Mesodermal cell (in vitro differentiated cells): ENCODE measurements at regions not wholly inside any gene's neighbourhood (a gene's known extent, or its start where the extent isn't known, plus 50 kb on each side); places are given as distances from the start of the nearest gene placed in this dataset.

ENCODE experiments used
- H3K27ac ChIP-seq: 2 replicates; pipeline ENCODE4 v1.7.0; 2013; ENCODE audit warnings: mild to moderate bottlenecking, low read depth, low read length, moderate library complexity; ENCODE audit not compliant: severe bottlenecking
- H3K36me3 ChIP-seq: 2 replicates; pipeline ENCODE4 v1.7.1; 2013; ENCODE audit warnings: mild to moderate bottlenecking, low read length, moderate library complexity; ENCODE audit not compliant: control insufficient read depth, insufficient read depth
- H3K4me1 ChIP-seq: one replicate; pipeline ENCODE4 v1.7.1; 2013; ENCODE audit warnings: mild to moderate bottlenecking, low read length; ENCODE audit not compliant: insufficient read depth, control insufficient read depth, poor library complexity, severe bottlenecking
- H3K4me3 ChIP-seq: 2 replicates; pipeline ENCODE4 v1.7.0; 2013; ENCODE audit warnings: low read length, control low read depth, mild to moderate bottlenecking; ENCODE audit not compliant: insufficient read depth, poor library complexity, severe bottlenecking; ENCODE audit errors: extremely low read depth
- H3K9me3 ChIP-seq: 2 replicates; pipeline ENCODE4 v1.7.1; 2013; ENCODE audit warnings: mild to moderate bottlenecking, low read length, moderate library complexity; ENCODE audit not compliant: control insufficient read depth
- WGBS, 2 experiments: methylation state at CpG; one replicate each; pipeline ENCODE4 v1.1.5; 2013; ENCODE audit warnings: missing lambda C conversion rate in 2 of 2; ENCODE audit not compliant: insufficient coverage in 2 of 2; 5-methylcytosine and 5-hydroxymethylcytosine counted together

GRCh38 chr11:134802116-134802515 lies 390.1 kb upstream of the B3GAT1 start:
- Histone ChIP-seq H3K4me3 (no peak overlapping the region), H3K4me1 (peaks cover 24% of the 10 kb centered on the region), H3K36me3 (no peaks in the 10 kb centered on the region), H3K9me3 (no peaks in the 10 kb centered on the region), H3K27ac (peak overlapping the region; percentile 51)
- 18 to 24% methylated on average over 3 of the region's 6 CpGs for WGBS, 2 experiments

- Histone ChIP-seq H3K4me3 (no peak overlapping the region), H3K36me3 (no peaks in the 10 kb centered on the region), H3K9me3 (no peaks in the 10 kb centered on the region), H3K4me1 (peaks cover 24% of the 10 kb centered on the region), H3K27ac (peak overlapping the region; percentile 51)
- 22 to 36% methylated on average over 2 to 4 of the region's 5 CpGs for WGBS, 2 experiments
These were observed 389.5 kb upstream of the B3GAT1 start for GRCh38 chr11:134801570-134801969.

GRCh38 chr11:134800826-134801225 lies 388.8 kb upstream of the B3GAT1 start:
- Histone ChIP-seq H3K4me3 (no peak overlapping the region), H3K4me1 (peaks cover 24% of the 10 kb centered on the region), H3K36me3 (no peaks in the 10 kb centered on the region), H3K9me3 (no peaks in the 10 kb centered on the region), H3K27ac (no peak overlapping the region)
- 77 to 88% methylated on average over 8 to 11 of the region's 11 CpGs for WGBS, 2 experiments

GRCh38 chr11:134800130-134800529 lies 388.1 kb upstream of the B3GAT1 start:
- 92 to 95% methylated on average over 13 to 14 of the region's 17 CpGs for WGBS, 2 experiments
- Histone ChIP-seq H3K4me3 (no peak overlapping the region), H3K36me3 (no peaks in the 10 kb centered on the region), H3K4me1 (peaks cover 24% of the 10 kb centered on the region), H3K27ac (no peak overlapping the region), H3K9me3 (no peaks in the 10 kb centered on the region)

GRCh38 chr11:134799386-134799785 lies 387.3 kb upstream of the B3GAT1 start:
- Histone ChIP-seq H3K36me3 (no peaks in the 10 kb centered on the region), H3K4me3 (no peak overlapping the region), H3K27ac (no peak overlapping the region), H3K9me3 (no peaks in the 10 kb centered on the region), H3K4me1 (peaks cover 24% of the 10 kb centered on the region)
- WGBS, 2 experiments, result 93 to 94% methylated on average over 8 of the region's 8 CpGs

- Histone ChIP-seq H3K9me3 (no peaks in the 10 kb centered on the region), H3K27ac (no peak overlapping the region), H3K4me1 (peaks cover 23% of the 10 kb centered on the region), H3K36me3 (no peaks in the 10 kb centered on the region), H3K4me3 (no peak overlapping the region)
- WGBS, 2 experiments, result 90 to 92% methylated on average over 10 to 11 of the region's 17 CpGs
These were observed 385.5 kb upstream of the B3GAT1 start for GRCh38 chr11:134797411-134798089.

- Histone ChIP-seq H3K4me3 (no peak overlapping the region), H3K27ac (no peak overlapping the region), H3K9me3 (no peaks in the 10 kb centered on the region), H3K4me1 (peaks cover 15% of the 10 kb centered on the region), H3K36me3 (no peaks in the 10 kb centered on the region)
- 86 to 87% methylated on average over 5 to 6 of the region's 7 CpGs for WGBS, 2 experiments
These were observed 383.0 kb upstream of the B3GAT1 start for GRCh38 chr11:134795017-134795416.

- 75 to 85% methylated on average over 6 to 7 of the region's 9 CpGs for WGBS, 2 experiments
- no peaks in the 10 kb centered on the region for H3K9me3 ChIP-seq
- no peak overlapping the region for H3K27ac ChIP-seq
These were observed 382.1 kb upstream of the B3GAT1 start for GRCh38 chr11:134794192-134794591.

GRCh38 chr11:134792677-134793076 lies 380.6 kb upstream of the B3GAT1 start:
- Histone ChIP-seq H3K36me3 (no peaks in the 10 kb centered on the region), H3K4me1 (peaks cover 11% of the 10 kb centered on the region), H3K27ac (no peak overlapping the region), H3K4me3 (no peak overlapping the region), H3K9me3 (no peaks in the 10 kb centered on the region)
- 63 to 68% methylated on average over 2 to 3 of the region's 5 CpGs for WGBS, 2 experiments

More at GRCh38 chr11:134794192-134794591, 382.1 kb upstream of the B3GAT1 start:
- Histone ChIP-seq H3K4me1 (peaks cover 11% of the 10 kb centered on the region), H3K4me3 (no peak overlapping the region), H3K36me3 (no peaks in the 10 kb centered on the region)

- H3K4me1 ChIP-seq, result peaks cover 11% of the 10 kb centered on the region
- peak overlapping the region; percentile 64 for H3K27ac ChIP-seq
- H3K4me3 ChIP-seq, result no peak overlapping the region
- 60 to 61% methylated on average over 4 to 5 of the region's 7 CpGs for WGBS, 2 experiments
- no peaks in the 10 kb centered on the region for H3K9me3 ChIP-seq
- no peaks in the 10 kb centered on the region for H3K36me3 ChIP-seq
These were observed 380.0 kb upstream of the B3GAT1 start for GRCh38 chr11:134792044-134792443.

GRCh38 chr11:134791102-134791501 lies 379.1 kb upstream of the B3GAT1 start:
- Histone ChIP-seq H3K9me3 (no peaks in the 10 kb centered on the region), H3K4me3 (no peak overlapping the region), H3K36me3 (no peaks in the 10 kb centered on the region), H3K27ac (peak overlapping the region; percentile 64), H3K4me1 (peaks cover 11% of the 10 kb centered on the region)
- 93% methylated on average over 2 of the region's 2 CpGs; no CpG with 5 or more reads in 1 of the 2 experiments for whole genome bisulfite sequencing, 2 experiments
